H1 (cell line): ENCODE measurements at regions not wholly inside any gene's neighbourhood (a gene's known extent, or its start where the extent isn't known, plus 50 kb on each side); places are given as distances from the start of the nearest gene placed in this dataset.

Experiments
- CTCF ChIA-PET: fragments of 300-600 bp; sonication (Branson Sonifier 250); formaldehyde crosslinking; loops from one replicate; lab custom pipeline; 2021; ENCODE audit not compliant: partially characterized antibody; lab: Charles Lee
- POLR2A ChIA-PET: fragments of 300-600 bp; sonication (Branson Sonifier 250); formaldehyde crosslinking; loops from one replicate; lab custom pipeline; 2021; ENCODE audit warnings: inconsistent platforms; ENCODE audit not compliant: partially characterized antibody; lab: Charles Lee
- DNase-seq, 2 experiments: peaks; one replicate each; pipeline versions ENCODE4 v3.0.0 to v3.0.0-alpha.2; 2010 to 2022; ENCODE audit warnings: low spot score in 2 of 2, low read depth in 1 of 2, mixed read lengths in 1 of 2
- FAIRE-seq: peaks from 2 replicates; lab custom pipeline; 2011; peaks lifted over from hg19 to GRCh38; lab: Jason Lieb, UNC
- H2AFZ ChIP-seq: 2 replicates; pipeline ENCODE4 v1.8.1; 2012; ENCODE audit warnings: low read length, inconsistent platforms
- H2AK5ac ChIP-seq: 2 replicates; pipeline ENCODE4 v1.6.1; 2013; ENCODE audit warnings: low read depth, low read length
- H2BK120ac ChIP-seq: replicated peaks from 2 replicates; pipeline ENCODE3; 2013; ENCODE audit warnings: low read depth, low read length, inconsistent platforms
- H2BK12ac ChIP-seq: 2 replicates; pipeline ENCODE4 v1.6.1; 2013; ENCODE audit warnings: low read depth, low read length
- H2BK15ac ChIP-seq: 2 replicates; pipeline ENCODE4 v1.6.1; 2013; ENCODE audit warnings: low read length
- H2BK20ac ChIP-seq: 2 replicates; pipeline ENCODE4 v1.6.1; 2013; ENCODE audit warnings: low read length
- H2BK5ac ChIP-seq: 2 replicates; pipeline ENCODE4 v1.6.1; 2013; ENCODE audit warnings: low read depth, low read length
- H3K14ac ChIP-seq: 2 replicates; pipeline ENCODE4 v1.6.1; 2013; ENCODE audit warnings: inconsistent platforms; ENCODE audit not compliant: insufficient read length
- H3K18ac ChIP-seq: 2 replicates; pipeline ENCODE4 v1.6.1; 2013; ENCODE audit warnings: low read length; ENCODE audit errors: extremely low read depth
- H3K23ac ChIP-seq: 2 replicates; pipeline ENCODE4 v1.6.1; 2013; ENCODE audit warnings: inconsistent platforms; ENCODE audit not compliant: insufficient read length
- H3K23me2 ChIP-seq: 2 replicates; pipeline ENCODE4 v1.6.1; 2013; ENCODE audit warnings: low read depth, low read length
- H3K27ac ChIP-seq: 2 replicates; pipeline ENCODE4 v1.6.1; 2011; ENCODE audit warnings: low read depth, low read length, inconsistent platforms
- H3K27me3 ChIP-seq, 4 experiments: replicated peaks in 1 of 4; 1 replicate in 1 of 4; 2 replicates in 3 of 4; pipeline versions ENCODE4 v1.6.1 to v1.8.1; 2011 to 2013; ENCODE audit warnings: low read length in 3 of 4, mild to moderate bottlenecking in 3 of 4, inconsistent platforms in 2 of 4, mixed read lengths in 2 of 4, moderate library complexity in 1 of 4; ENCODE audit not compliant: control insufficient read depth in 3 of 4, insufficient read depth in 3 of 4; ENCODE audit errors: extremely low read depth in 1 of 4
- H3K36me3 ChIP-seq, 4 experiments: 2 replicates each; pipeline versions ENCODE4 v1.6.1 to v1.8.1; 2011 to 2013; ENCODE audit warnings: mild to moderate bottlenecking in 4 of 4, low read length in 3 of 4, moderate library complexity in 2 of 4, control low read depth in 1 of 4, inconsistent platforms in 1 of 4; ENCODE audit not compliant: insufficient read depth in 4 of 4, control insufficient read depth in 2 of 4
- H3K4ac ChIP-seq: replicated peaks from 2 replicates; pipeline ENCODE3; 2013; ENCODE audit warnings: low read length, low read depth, mixed read lengths, inconsistent platforms; ENCODE audit not compliant: insufficient read length
- H3K4me1 ChIP-seq, 4 experiments: replicated peaks in 1 of 4; 1 replicate in 1 of 4; 2 replicates in 3 of 4; pipeline versions ENCODE4 v1.6.1 to v1.8.1; 2011 to 2013; ENCODE audit warnings: low read length in 3 of 4, inconsistent platforms in 2 of 4, mixed read lengths in 1 of 4; ENCODE audit not compliant: insufficient read depth in 4 of 4, control insufficient read depth in 3 of 4
- H3K4me2 ChIP-seq, 2 experiments: 2 replicates each; pipeline versions ENCODE4 v1.6.1 to v1.8.1; 2011 to 2013; ENCODE audit warnings: low read depth in 2 of 2, low read length in 2 of 2, control low read depth in 1 of 2, inconsistent platforms in 1 of 2, mild to moderate bottlenecking in 1 of 2; ENCODE audit not compliant: insufficient read depth in 1 of 2
- H3K4me3 ChIP-seq, 4 experiments: fragments of 200-600, 300-600 bp in 1 of 4; sonication (generic), shearing (Covaris generic), sonication (Bioruptor Twin) in 1 of 4; 2 replicates each; pipeline versions ENCODE4 v1.5.1 to v1.8.1; 2011 to 2016; ENCODE audit warnings: low read length in 4 of 4, low read depth in 3 of 4, control low read depth in 2 of 4, inconsistent platforms in 2 of 4, mild to moderate bottlenecking in 2 of 4, mixed read lengths in 1 of 4, moderate library complexity in 1 of 4; ENCODE audit not compliant: insufficient read depth in 2 of 4; ENCODE audit errors: extremely low read depth in 1 of 4
- H3K56ac ChIP-seq: replicated peaks from 2 replicates; pipeline ENCODE3; 2013; ENCODE audit warnings: low read depth, mild to moderate bottlenecking, mixed read lengths, low read length, inconsistent platforms; ENCODE audit not compliant: insufficient read length
- H3K79me1 ChIP-seq: 2 replicates; pipeline ENCODE4 v1.6.1; 2013; ENCODE audit warnings: low read depth, low read length, control low read depth
- H3K79me2 ChIP-seq, 2 experiments: 2 replicates each; pipeline versions ENCODE4 v1.6.1 to v1.8.1; 2012 to 2013; ENCODE audit warnings: low read length in 2 of 2, mild to moderate bottlenecking in 2 of 2, inconsistent platforms in 1 of 2; ENCODE audit not compliant: insufficient read depth in 2 of 2, control insufficient read depth in 1 of 2
- H3K9ac ChIP-seq, 4 experiments: replicated peaks in 1 of 4; 1 replicate in 1 of 4; 2 replicates in 3 of 4; pipeline versions ENCODE4 v1.6.1 to v1.8.1; 2011 to 2013; ENCODE audit warnings: low read depth in 3 of 4, low read length in 3 of 4, control low read depth in 2 of 4, mild to moderate bottlenecking in 2 of 4, moderate library complexity in 2 of 4, inconsistent platforms in 1 of 4; ENCODE audit errors: extremely low read depth in 1 of 4
- H3K9me3 ChIP-seq, 2 experiments: 2 replicates each; pipeline versions ENCODE4 v1.6.1 to v1.8.1; 2012 to 2013; ENCODE audit warnings: mild to moderate bottlenecking in 2 of 2, moderate library complexity in 2 of 2, control low read depth in 1 of 2, inconsistent platforms in 1 of 2, low read depth in 1 of 2, low read length in 1 of 2, mixed read lengths in 1 of 2; ENCODE audit not compliant: insufficient read depth in 2 of 2
- H4K20me1 ChIP-seq, 2 experiments: replicated peaks in 1 of 2; 2 replicates each; pipeline versions ENCODE3 to v1.8.1; 2011 to 2013; ENCODE audit warnings: inconsistent platforms in 2 of 2, low read length in 2 of 2, mild to moderate bottlenecking in 1 of 2; ENCODE audit not compliant: insufficient read depth in 2 of 2, control insufficient read depth in 1 of 2
- H4K5ac ChIP-seq: 2 replicates; pipeline ENCODE4 v1.6.1; 2013; ENCODE audit warnings: low read length, low read depth, mixed read lengths, inconsistent platforms; ENCODE audit not compliant: insufficient read length
- H4K8ac ChIP-seq: 2 replicates; pipeline ENCODE4 v1.8.0; 2013; ENCODE audit warnings: mild to moderate bottlenecking, moderate library complexity, low read length, inconsistent platforms; ENCODE audit not compliant: insufficient read depth; ENCODE audit errors: extremely low read depth
- H4K91ac ChIP-seq: replicated peaks from 2 replicates; pipeline ENCODE3; 2013; ENCODE audit warnings: low read length, mixed read lengths, inconsistent platforms; ENCODE audit not compliant: insufficient read length
- CREB1 ChIP-seq: IDR thresholded peaks from 2 replicates; pipeline ENCODE4 v1.6.1; 2012; ENCODE audit warnings: inconsistent platforms
- CTCF ChIP-seq, 3 experiments: IDR thresholded peaks; 1 replicate in 2 of 3; 2 replicates in 1 of 3; pipeline versions ENCODE4 v1.5.1 to v1.6.1; 2011; ENCODE audit warnings: low read length in 3 of 3, mild to moderate bottlenecking in 3 of 3, inconsistent platforms in 2 of 3, low read depth in 1 of 3, moderate library complexity in 1 of 3; ENCODE audit not compliant: insufficient read depth in 1 of 3; ENCODE audit errors: control extremely low read depth in 1 of 3
- EZH2 ChIP-seq: fragments of 200-600 bp; sonication (generic); IDR thresholded peaks from 2 replicates; pipeline ENCODE4 v1.7.1; 2012; ENCODE audit warnings: low read depth, mild to moderate bottlenecking, moderate library complexity, low read length, inconsistent platforms; ENCODE audit not compliant: severe bottlenecking
- FOSL1 ChIP-seq: IDR thresholded peaks from 2 replicates; pipeline ENCODE4 v1.6.1; 2011; ENCODE audit warnings: mild to moderate bottlenecking, low read depth, low read length, moderate library complexity; ENCODE audit not compliant: insufficient read depth
- GTF2F1 ChIP-seq: IDR thresholded peaks from 2 replicates; pipeline ENCODE4 v1.6.1; 2012; ENCODE audit warnings: low read depth, low read length, improper control_type of control experiment, borderline replicate concordance
- HDAC6 ChIP-seq: IDR thresholded peaks from one replicate; pipeline ENCODE4 v1.7.1; 2012; ENCODE audit warnings: low read depth, mild to moderate bottlenecking, inconsistent platforms, low read length, moderate library complexity
- JUN ChIP-seq: IDR thresholded peaks from 2 replicates; pipeline ENCODE4 v1.6.1; 2011; ENCODE audit warnings: low read depth, mild to moderate bottlenecking, improper control_type of control experiment, low read length
- JUND ChIP-seq: IDR thresholded peaks from 2 replicates; pipeline ENCODE4 v1.6.1; 2011; ENCODE audit warnings: mild to moderate bottlenecking, improper control_type of control experiment, low read length
- MAX ChIP-seq: IDR thresholded peaks from 2 replicates; pipeline ENCODE4 v1.6.1; 2012; ENCODE audit warnings: inconsistent platforms
- POU5F1 ChIP-seq: IDR thresholded peaks from 2 replicates; pipeline ENCODE4 v1.6.1; 2011; ENCODE audit warnings: low read depth, mild to moderate bottlenecking, low read length, moderate library complexity
- RAD21 ChIP-seq, 2 experiments: IDR thresholded peaks in 1 of 2; conservative IDR thresholded peaks in 1 of 2; 2 replicates each; pipeline ENCODE4 v1.6.1; 2011; ENCODE audit warnings: low read depth in 2 of 2, low read length in 2 of 2, improper control_type of control experiment in 1 of 2, inconsistent platforms in 1 of 2, mild to moderate bottlenecking in 1 of 2, moderate library complexity in 1 of 2
- TEAD4 ChIP-seq: IDR thresholded peaks from 2 replicates; pipeline ENCODE4 v1.6.1; 2012; ENCODE audit warnings: low read depth, low read length, inconsistent platforms, mixed read lengths
- WGBS, 2 experiments: shearing (Covaris generic) in 1 of 2; methylation state at CpG; one replicate each; pipeline versions ENCODE4 v1.1.6 to v1.1.7; 2013 to 2015; ENCODE audit warnings: low lambda C conversion rate in 2 of 2, mixed read lengths in 2 of 2, inconsistent platforms in 1 of 2, low coverage in 1 of 2, missing lambda C conversion rate in 1 of 2; ENCODE audit not compliant: insufficient replicate concordance in 2 of 2, insufficient coverage in 1 of 2, insufficient read length in 1 of 2; ENCODE audit errors: extremely low coverage in 1 of 2, missing lambda C conversion rate in 1 of 2; 5-methylcytosine and 5-hydroxymethylcytosine counted together

- Histone ChIP-seq H3K4me1 (no peaks in the 10 kb centered on the region), H3K9ac (no peak overlapping the region), H4K91ac (no peak overlapping the region), H3K14ac (no peak overlapping the region), H2BK120ac (no peak overlapping the region), H2BK5ac (no peak overlapping the region), H3K23me2 (no peaks in the 10 kb centered on the region), H3K27ac (no peak overlapping the region), H3K4ac (no peak overlapping the region), H2AK5ac (no peak overlapping the region), H3K18ac (no peak overlapping the region), H3K27me3 (no peaks in the 10 kb centered on the region), H4K8ac (no peak overlapping the region), H4K5ac (no peak overlapping the region), H3K79me2 (no peaks in the 10 kb centered on the region), H3K4me3 (no peak overlapping the region), H3K79me1 (no peaks in the 10 kb centered on the region), H2BK15ac (no peak overlapping the region), H3K36me3 (no peaks in the 10 kb centered on the region), H3K4me2 (no peak overlapping the region), H2AFZ (no peak overlapping the region), H3K9me3 (peaks cover 15 to 25% of the 10 kb centered on the region in 2 experiments), H2BK20ac (no peak overlapping the region), H4K20me1 (no peaks in the 10 kb centered on the region), H3K23ac (no peak overlapping the region), H2BK12ac (no peak overlapping the region), H3K56ac (no peak overlapping the region)
- 96% methylated on average over 2 of the region's 2 CpGs; no CpG with 5 or more reads in 1 of the 2 experiments for whole genome bisulfite sequencing, 2 experiments
- DNase-seq, result no peak
- no peak for FAIRE-seq
- POLR2A ChIA-PET, result interaction anchor here (1.6 kb wide), 1 partner anchor 12 kb away, joined by 8 read pairs; no protein-coding TSS in a partner anchor
- CTCF ChIA-PET, result interaction anchor here (0.8 to 6.2 kb wide), 12 partner anchors 8 to 198 kb away, joined by 3 to 23 read pairs (median 4); no protein-coding TSS in a partner anchor
- no peak for TF ChIP-seq FOSL1
- TF ChIP-seq JUN, result no peak
- TF ChIP-seq MAX, result no peak
- no peak for TF ChIP-seq TEAD4
- no peak for TF ChIP-seq EZH2
- TF ChIP-seq GTF2F1, result no peak
- TF ChIP-seq CREB1, result no peak
- TF ChIP-seq HDAC6, result no peak
- TF ChIP-seq CTCF (IDR thresholded peaks at IDR 0.05; ENCODE audit: control extremely low read depth in 1 of 3, insufficient read depth in 1 of 3, low read depth in 1 of 3, low read length in 3 of 3), result peak in 1 of 3 experiments; percentile 14; a peak in 1 of 4 replicates
- no peak for TF ChIP-seq POU5F1
- TF ChIP-seq RAD21 (IDR thresholded peaks at IDR 0.05 in 1 of 2, conservative IDR thresholded peaks at IDR 0.05 in 1 of 2; ENCODE audit: low read depth in 2 of 2, low read length in 2 of 2), result peak; percentile 11 to 47; a peak in 1 of 4 replicates
- no peak for TF ChIP-seq JUND
These were observed 81.3 kb upstream of the PRMT8 start for GRCh38 chr12:3409662-3410061.
